ENCODE measurements at regions not wholly inside any gene's neighbourhood (a gene's known extent, or its start where the extent isn't known, plus 50 kb on each side); places are given as distances from the start of the nearest gene placed in this dataset.

GRCh38 chr11:134879931-134880330 is 467.9 kb upstream of the B3GAT1 start:
- TF ChIP-seq CTCF (IDR thresholded peaks at IDR 0.05), result no peak
- DNase-seq (no peak), ATAC-seq (ENCODE audit: low read depth) (no peak)
- H3K27ac Mint-ChIP-seq, result no peak overlapping the region
- POLR2A ChIA-PET, result no interaction called here
- no peaks in the 10 kb centered on the region for H3K4me1 Mint-ChIP-seq
- H3K27me3 Mint-ChIP-seq, result peaks cover 6% of the 10 kb centered on the region
- CTCF ChIA-PET, result interaction anchor here (0.7 kb wide), 1 partner anchor 21 kb away, joined by 3 read pairs; no protein-coding TSS in a partner anchor
- H3K4me3 Mint-ChIP-seq, result no peak overlapping the region
- intact Hi-C loops (cut with micrococcal nuclease), result no loop called here
- no peaks in the 10 kb centered on the region for H3K9me3 Mint-ChIP-seq
- H3K36me3 Mint-ChIP-seq (ENCODE audit: low read depth), result no peaks in the 10 kb centered on the region

- no peak for ATAC-seq (ENCODE audit: low read depth)
Measured at GRCh38 chr11:134879341-134879740, 467.3 kb upstream of the B3GAT1 start.

GRCh38 chr11:134878785-134879184 is 466.7 kb upstream of the B3GAT1 start:
- CTCF ChIA-PET, result no interaction called here
- no peaks in the 10 kb centered on the region for H3K36me3 Mint-ChIP-seq (ENCODE audit: low read depth)

More at GRCh38 chr11:134879341-134879740, 467.3 kb upstream of the B3GAT1 start:
- Mint-ChIP-seq H3K27me3 (peaks cover 6% of the 10 kb centered on the region), H3K36me3 (ENCODE audit: low read depth) (no peaks in the 10 kb centered on the region), H3K9me3 (no peaks in the 10 kb centered on the region), H3K4me3 (no peak overlapping the region), H3K4me1 (no peaks in the 10 kb centered on the region), H3K27ac (no peak overlapping the region)
- no peak for TF ChIP-seq CTCF (IDR thresholded peaks at IDR 0.05)
- no peak for DNase-seq
- ChIA-PET POLR2A (no interaction called here), CTCF (no interaction called here)
- intact Hi-C loops (cut with micrococcal nuclease), result no loop called here

GRCh38 chr11:134876226-134876625 is 464.2 kb upstream of the B3GAT1 start:
- Mint-ChIP-seq H3K27ac (no peak overlapping the region), H3K4me3 (no peak overlapping the region), H3K9me3 (no peaks in the 10 kb centered on the region), H3K27me3 (peaks cover 8% of the 10 kb centered on the region), H3K4me1 (no peaks in the 10 kb centered on the region), H3K36me3 (ENCODE audit: low read depth) (no peaks in the 10 kb centered on the region)
- CTCF ChIA-PET, result no interaction called here
- intact Hi-C loops (cut with micrococcal nuclease), result no loop called here
- DNase-seq, result no peak
- POLR2A ChIA-PET, result no interaction called here
- no peak for ATAC-seq (ENCODE audit: low read depth)
- no peak for TF ChIP-seq CTCF (IDR thresholded peaks at IDR 0.05)

More at GRCh38 chr11:134878785-134879184, 466.7 kb upstream of the B3GAT1 start:
- DNase-seq, result no peak
- H3K4me1 Mint-ChIP-seq, result no peaks in the 10 kb centered on the region
- ATAC-seq (ENCODE audit: low read depth), result no peak
- no peak for TF ChIP-seq CTCF (IDR thresholded peaks at IDR 0.05)
- intact Hi-C loops (cut with micrococcal nuclease), result no loop called here
- no peak overlapping the region for H3K27ac Mint-ChIP-seq
- POLR2A ChIA-PET, result no interaction called here
- peaks cover 6% of the 10 kb centered on the region for H3K27me3 Mint-ChIP-seq
- no peak overlapping the region for H3K4me3 Mint-ChIP-seq
- no peaks in the 10 kb centered on the region for H3K9me3 Mint-ChIP-seq

DNA sequence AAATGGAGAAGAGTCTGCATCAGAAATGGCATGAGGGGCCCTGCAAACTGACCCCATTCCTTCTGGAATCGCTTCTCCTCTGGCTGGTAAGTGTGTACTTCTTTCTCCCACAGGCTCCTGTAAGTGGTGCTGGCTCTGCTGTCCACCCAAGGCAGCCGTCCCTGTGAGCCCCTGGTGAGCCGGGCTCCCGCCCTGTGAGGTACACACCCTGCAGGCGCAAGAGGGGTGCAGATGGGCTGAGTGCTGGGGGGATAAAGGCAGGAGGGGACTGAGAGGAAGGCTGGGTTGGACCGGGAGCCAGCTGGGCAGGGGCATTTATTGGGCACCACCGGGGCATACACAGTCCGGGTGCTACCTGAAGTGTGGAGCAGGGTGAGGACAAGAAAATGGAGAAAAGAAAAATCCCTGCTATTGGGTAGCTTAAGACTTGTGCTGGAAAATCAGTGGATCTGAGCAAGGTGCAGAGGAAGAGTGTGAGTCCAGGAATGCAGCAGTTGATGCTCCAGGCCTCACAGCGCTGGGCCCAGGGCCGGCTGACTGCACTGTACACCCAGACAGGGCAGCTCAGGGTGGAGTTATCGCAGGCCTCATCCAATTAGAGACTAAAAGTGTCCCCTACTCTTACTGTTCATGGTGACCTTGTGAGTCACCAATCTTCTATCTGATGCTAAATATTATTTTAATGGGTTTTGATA is 455.1 kb upstream of the B3GAT1 start:
- intact Hi-C loops (cut with micrococcal nuclease), result no loop called here
- POLR2A ChIA-PET, result no interaction called here

More for the DNA sequence above, 455.1 kb upstream of the B3GAT1 start:
- H3K4me1 Mint-ChIP-seq, result peaks cover 2% of the 10 kb centered on the region
- peaks cover 1% of the 10 kb centered on the region for H3K27me3 Mint-ChIP-seq
- no peak overlapping the region for H3K4me3 Mint-ChIP-seq
- no peak overlapping the region for H3K27ac Mint-ChIP-seq
- H3K36me3 Mint-ChIP-seq (ENCODE audit: low read depth), result no peaks in the 10 kb centered on the region
- ATAC-seq (ENCODE audit: low read depth), result no peak
- H3K9me3 Mint-ChIP-seq, result no peaks in the 10 kb centered on the region
- no peak for DNase-seq
- TF ChIP-seq CTCF (IDR thresholded peaks at IDR 0.05), result no peak
- CTCF ChIA-PET, result no interaction called here
